OCI-LY7 (cell line): ENCODE measurements at regions not wholly inside any gene's neighbourhood (a gene's known extent, or its start where the extent isn't known, plus 50 kb on each side); places are given as distances from the start of the nearest gene placed in this dataset.
"Not testable (repeated sequence)": the region's sequence is repeated elsewhere in the genome, so short reads cannot be mapped to it uniquely, and the experiment has no call there.

Experiments
- BruUV-seq: library from RNA; stranded (reverse); fragments of 400-500 nt; replicated peaks from 2 replicates; lab custom pipeline; 2021; lab: Mats Ljungman, UMichigan
- CTCF ChIA-PET: fragments of 300-600 bp; sonication (Branson Sonifier 250); formaldehyde crosslinking; loops from one replicate; lab custom pipeline; 2022; ENCODE audit warnings: antibody characterized with exemption; ENCODE audit not compliant: unreplicated experiment; lab: Charles Lee
- POLR2A ChIA-PET: fragments of 300-600 bp; sonication (Branson Sonifier 250); formaldehyde crosslinking; loops from one replicate; lab custom pipeline; 2022; ENCODE audit warnings: antibody characterized with exemption; lab: Charles Lee
- DNase-seq: peaks from one replicate; pipeline ENCODE4 v3.0.0-alpha.2; 2015; ENCODE audit warnings: low spot score
- H2AFZ ChIP-seq: fragments of 200-600 bp; sonication (generic), shearing (Covaris generic); 2 replicates; pipeline ENCODE4 v1.6.1; 2014; ENCODE audit warnings: mild to moderate bottlenecking, antibody characterized with exemption, low read length, moderate library complexity
- H3K27ac ChIP-seq: fragments of 200-600 bp; sonication (generic); 2 replicates; pipeline ENCODE4 v1.5.1; 2014; ENCODE audit warnings: mixed run types, low read depth, mild to moderate bottlenecking, moderate library complexity, low read length, inconsistent platforms; ENCODE audit not compliant: poor library complexity, severe bottlenecking
- H3K36me3 ChIP-seq: fragments of 200-600 bp; sonication (generic); 2 replicates; pipeline ENCODE4 v1.6.1; 2014; ENCODE audit warnings: mild to moderate bottlenecking, antibody characterized with exemption, low read length, moderate library complexity, mixed read lengths; ENCODE audit not compliant: insufficient read depth
- H3K4me1 ChIP-seq: fragments of 200-600 bp; sonication (generic); 2 replicates; pipeline ENCODE4 v1.5.1; 2014; ENCODE audit warnings: mild to moderate bottlenecking, low read length; ENCODE audit not compliant: insufficient read depth, poor library complexity, severe bottlenecking
- H3K4me2 ChIP-seq: fragments of 200-600 bp; sonication (generic); 2 replicates; pipeline ENCODE4 v1.6.1; 2014; ENCODE audit warnings: mild to moderate bottlenecking, low read length
- H3K4me3 ChIP-seq: fragments of 200-600 bp; sonication (generic); 2 replicates; pipeline ENCODE4 v1.5.1; 2014; ENCODE audit warnings: mild to moderate bottlenecking, low read depth, low read length; ENCODE audit not compliant: poor library complexity, severe bottlenecking
- H3K79me2 ChIP-seq: fragments of 200-600 bp; sonication (generic); 2 replicates; pipeline ENCODE4 v1.6.1; 2016; ENCODE audit warnings: low read depth, mild to moderate bottlenecking, low read length, moderate library complexity, mixed read lengths; ENCODE audit not compliant: insufficient read depth
- H3K9me2 ChIP-seq: fragments of 200-600 bp; sonication (generic); 2 replicates; pipeline ENCODE4 v1.6.1; 2016; ENCODE audit warnings: mild to moderate bottlenecking, low read length, mixed read lengths; ENCODE audit not compliant: insufficient read depth
- H3K9me3 ChIP-seq: fragments of 200-600 bp; sonication (generic); 2 replicates; pipeline ENCODE4 v1.6.1; 2014; ENCODE audit warnings: mild to moderate bottlenecking, mixed run types, low read length, mixed read lengths
- H4K20me1 ChIP-seq: fragments of 200-600 bp; sonication (generic); 2 replicates; pipeline ENCODE4 v1.6.1; 2014; ENCODE audit warnings: mild to moderate bottlenecking, antibody characterized with exemption, low read length, moderate library complexity, mixed read lengths; ENCODE audit not compliant: insufficient read depth
- EZH2phosphoT487 ChIP-seq: fragments of 200-600 bp; sonication (generic); IDR thresholded peaks from 2 replicates; pipeline ENCODE4 v1.6.1; 2018; ENCODE audit warnings: low read depth, borderline replicate concordance, mild to moderate bottlenecking, mixed run types, antibody characterized with exemption, low read length, moderate library complexity, mixed read lengths
- intact Hi-C: fragments of 100-400 bp; cut with micrococcal nuclease; formaldehyde crosslinking; loops from one replicate; pipeline ENCODE4 v1.10.0; 2022; ENCODE audit not compliant: unreplicated experiment
- TF ChIP-seq, protein P1 (sequence below): fragments of 200-600 bp; sonication (generic); conservative IDR thresholded peaks from 2 replicates; pipeline ENCODE4 v1.5.1; 2014; ENCODE audit warnings: mild to moderate bottlenecking, antibody characterized with exemption, low read length, moderate library complexity, mixed read lengths

DNA sequence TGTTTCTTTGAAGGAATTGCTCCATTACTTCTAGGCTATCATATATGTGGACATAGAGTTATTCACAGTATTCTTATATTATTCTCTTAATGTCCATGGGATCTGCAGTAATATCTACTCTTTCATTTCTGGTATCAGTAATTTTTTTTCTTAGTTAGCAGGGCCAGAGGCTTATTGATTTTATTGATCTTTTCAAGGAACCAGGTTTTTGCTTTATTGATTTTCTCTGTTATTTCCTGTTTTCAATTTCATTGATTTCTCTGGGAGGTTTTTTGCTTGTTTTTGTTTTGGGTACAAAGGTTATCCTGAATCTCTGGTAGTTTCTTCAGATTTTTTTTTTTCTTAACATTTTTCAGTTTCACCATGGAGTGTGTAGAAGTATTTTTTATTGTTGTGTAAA, 60.1 kb upstream of the AP4E1 start:
- ChIA-PET POLR2A (interaction anchor here (0.6 to 1.0 kb wide), 3 partner anchors 10 to 193 kb away, joined by 3 to 5 read pairs (median 3); no protein-coding TSS in a partner anchor), CTCF (no interaction called here)
- Histone ChIP-seq H3K79me2 (no peaks in the 10 kb centered on the region), H3K9me2 (no peaks in the 10 kb centered on the region; the same call in 1 of the 2 replicates), H3K4me2 (no peak overlapping the region), H3K4me1 (no peaks in the 10 kb centered on the region), H3K9me3 (no peaks in the 10 kb centered on the region), H3K27ac (no peak overlapping the region), H2AFZ (no peak overlapping the region), H3K36me3 (no peaks in the 10 kb centered on the region), H3K4me3 (no peak overlapping the region), H4K20me1 (no peaks in the 10 kb centered on the region)
- intact Hi-C loops: no loop called here
- no TSS peak for BruUV-seq
- TF ChIP-seq, protein P1, sequence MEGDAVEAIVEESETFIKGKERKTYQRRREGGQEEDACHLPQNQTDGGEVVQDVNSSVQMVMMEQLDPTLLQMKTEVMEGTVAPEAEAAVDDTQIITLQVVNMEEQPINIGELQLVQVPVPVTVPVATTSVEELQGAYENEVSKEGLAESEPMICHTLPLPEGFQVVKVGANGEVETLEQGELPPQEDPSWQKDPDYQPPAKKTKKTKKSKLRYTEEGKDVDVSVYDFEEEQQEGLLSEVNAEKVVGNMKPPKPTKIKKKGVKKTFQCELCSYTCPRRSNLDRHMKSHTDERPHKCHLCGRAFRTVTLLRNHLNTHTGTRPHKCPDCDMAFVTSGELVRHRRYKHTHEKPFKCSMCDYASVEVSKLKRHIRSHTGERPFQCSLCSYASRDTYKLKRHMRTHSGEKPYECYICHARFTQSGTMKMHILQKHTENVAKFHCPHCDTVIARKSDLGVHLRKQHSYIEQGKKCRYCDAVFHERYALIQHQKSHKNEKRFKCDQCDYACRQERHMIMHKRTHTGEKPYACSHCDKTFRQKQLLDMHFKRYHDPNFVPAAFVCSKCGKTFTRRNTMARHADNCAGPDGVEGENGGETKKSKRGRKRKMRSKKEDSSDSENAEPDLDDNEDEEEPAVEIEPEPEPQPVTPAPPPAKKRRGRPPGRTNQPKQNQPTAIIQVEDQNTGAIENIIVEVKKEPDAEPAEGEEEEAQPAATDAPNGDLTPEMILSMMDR: no peak
- no peak for TF ChIP-seq EZH2phosphoT487
- DNase-seq: no peak

GRCh38 chr15:50845181-50845580, 63.3 kb upstream of the AP4E1 start:
- H3K27ac ChIP-seq, H3K79me2 ChIP-seq, H3K4me1 ChIP-seq, DNase-seq, intact Hi-C loops, POLR2A ChIA-PET, CTCF ChIA-PET, BruUV-seq, H3K36me3 ChIP-seq, H3K4me3 ChIP-seq, H3K9me3 ChIP-seq, H3K4me2 ChIP-seq, H3K9me2 ChIP-seq, H4K20me1 ChIP-seq, H2AFZ ChIP-seq: not testable (repeated sequence)

GRCh38 chr15:50840520-50840919, 68.0 kb upstream of the AP4E1 start:
- H3K9me2 ChIP-seq: no peaks in the 10 kb centered on the region
- TF ChIP-seq EZH2phosphoT487: no peak
- TF ChIP-seq, protein P1: no peak
- intact Hi-C loops: no loop called here
- BruUV-seq: no TSS peak
- no peaks in the 10 kb centered on the region for H3K4me1 ChIP-seq
- no peak overlapping the region for H2AFZ ChIP-seq
- H3K27ac ChIP-seq: no peak overlapping the region
- ChIA-PET POLR2A (interaction anchor here (0.7 kb wide), 1 partner anchor 213 kb away, joined by 4 read pairs; no protein-coding TSS in a partner anchor), CTCF (no interaction called here)
- no peak for DNase-seq
- H3K36me3 ChIP-seq: no peaks in the 10 kb centered on the region
- H3K4me3 ChIP-seq: no peak overlapping the region
- no peaks in the 10 kb centered on the region for H4K20me1 ChIP-seq
- H3K9me3 ChIP-seq: no peaks in the 10 kb centered on the region
- no peaks in the 10 kb centered on the region for H3K79me2 ChIP-seq
- H3K4me2 ChIP-seq: no peak overlapping the region
